Limb (tissue), 2 donors: ENCODE measurements at regions not wholly inside any gene's neighbourhood (a gene's known extent, or its start where the extent isn't known, plus 50 kb on each side); places are given as distances from the start of the nearest gene placed in this dataset.
"Not testable (repeated sequence)": the region's sequence is repeated elsewhere in the genome, so short reads cannot be mapped to it uniquely, and the experiment has no call there.

Source experiments
- DNase-seq, 2 donors: peaks; one replicate each; pipeline ENCODE4 v3.0.0-alpha.2; 2016; ENCODE audit errors: extremely low spot score in 2 of 2

DNA sequence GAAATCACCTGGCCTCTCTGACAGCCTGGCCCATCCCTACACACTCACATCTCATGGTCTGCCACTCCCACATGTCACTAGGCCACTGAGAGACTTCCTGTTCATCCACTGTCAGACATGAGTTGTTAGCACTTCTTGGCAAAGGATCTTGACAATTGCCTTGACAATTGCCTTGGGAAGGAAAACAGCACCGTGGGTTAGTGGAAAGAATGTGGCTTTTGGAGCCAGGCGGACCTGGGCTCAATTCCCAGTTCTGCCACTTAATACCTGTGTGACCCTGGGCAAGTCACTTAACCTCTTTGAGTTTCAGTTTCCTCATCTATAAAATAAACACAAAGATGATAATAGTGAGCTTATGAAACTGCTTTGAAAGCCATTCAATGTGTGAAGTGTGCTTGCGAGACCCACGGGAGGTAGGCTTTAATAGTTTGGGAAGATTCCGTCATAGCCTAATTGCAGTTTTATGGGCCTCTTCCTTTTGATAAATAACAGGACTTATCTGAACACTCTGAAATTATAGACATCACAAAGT is 250.4 kb downstream of the C12orf75 start:
- no peak for DNase-seq

GRCh38 chr12:105581420-105581819 is 250.9 kb downstream of the C12orf75 start:
- no peak for DNase-seq

DNA sequence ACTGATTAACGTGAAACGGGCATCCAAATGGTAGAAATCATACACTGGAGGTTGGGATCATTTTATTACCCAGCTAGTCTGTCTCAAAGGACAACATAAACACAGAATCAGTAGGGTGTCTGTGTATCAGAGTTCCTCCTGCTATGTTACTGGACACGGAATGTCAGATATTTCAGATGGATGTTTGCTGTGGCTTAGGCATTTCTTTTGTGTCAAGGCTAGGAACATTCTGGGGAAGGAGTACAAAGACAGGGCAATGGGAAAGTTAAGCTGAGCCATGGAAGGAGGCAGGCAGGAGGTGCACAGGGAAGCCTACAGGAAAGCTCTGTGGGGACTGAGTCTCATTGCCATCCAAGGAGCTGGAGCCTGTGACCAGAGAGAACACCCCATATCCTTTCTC is 254.6 kb downstream of the C12orf75 start:
- DNase-seq, result no peak

- no peak for DNase-seq
Measured at GRCh38 chr12:105587237-105587636, 256.7 kb downstream of the C12orf75 start.

DNA sequence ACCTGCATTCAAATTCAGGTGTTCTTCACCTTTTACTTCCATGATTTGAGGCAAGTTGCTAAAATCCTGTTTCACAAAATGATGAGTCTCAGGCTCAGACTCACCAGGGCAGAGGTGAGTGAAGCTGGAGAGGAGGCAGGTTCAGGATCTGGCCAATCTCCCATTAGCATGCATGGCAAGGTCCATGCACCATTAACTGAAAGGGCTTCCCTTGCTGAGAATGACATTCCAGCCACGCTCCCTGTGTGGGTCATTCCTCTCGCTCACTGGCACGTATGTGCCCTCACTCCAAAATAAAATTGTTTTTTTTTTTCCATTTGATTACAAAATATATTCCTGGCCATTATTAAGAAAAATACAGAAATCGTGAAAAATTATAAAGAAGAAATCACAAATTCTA is 257.6 kb downstream of the C12orf75 start:
- DNase-seq, result no peak

GRCh38 chr12:105590571-105590970 is 260.1 kb downstream of the C12orf75 start:
- no peak for DNase-seq

- no peak for DNase-seq
Measured at GRCh38 chr12:105595440-105595839, 264.9 kb downstream of the C12orf75 start.

- no peak for DNase-seq
Measured at GRCh38 chr12:105596731-105597130, 266.2 kb downstream of the C12orf75 start.

- no peak for DNase-seq
Measured at GRCh38 chr12:105598031-105598430, 267.5 kb downstream of the C12orf75 start.

GRCh38 chr12:105600911-105601545 is 270.5 kb downstream of the C12orf75 start:
- DNase-seq, result no peak

GRCh38 chr12:105602312-105602711 is 271.8 kb downstream of the C12orf75 start:
- DNase-seq, result not testable (repeated sequence)

DNA sequence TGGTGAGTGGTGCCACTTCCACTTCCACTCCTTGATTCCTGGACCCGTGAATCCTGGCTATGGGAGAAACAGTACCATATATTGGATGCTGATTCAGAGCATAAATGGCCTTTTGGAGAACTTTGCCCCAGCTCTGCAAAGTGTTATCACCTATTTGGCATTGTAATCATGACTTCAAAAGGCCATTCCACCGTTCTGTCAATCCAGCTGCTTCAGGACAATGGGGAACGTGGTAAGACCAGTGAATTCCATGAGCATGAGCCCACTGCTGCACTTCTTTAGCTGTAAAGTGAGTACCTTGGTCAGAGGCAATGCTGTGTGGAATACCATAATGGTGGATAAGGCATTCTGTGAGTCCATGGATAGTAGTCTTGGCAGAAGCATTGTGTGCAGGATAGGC is 273.8 kb downstream of the C12orf75 start:
- not testable (repeated sequence) for DNase-seq

DNA sequence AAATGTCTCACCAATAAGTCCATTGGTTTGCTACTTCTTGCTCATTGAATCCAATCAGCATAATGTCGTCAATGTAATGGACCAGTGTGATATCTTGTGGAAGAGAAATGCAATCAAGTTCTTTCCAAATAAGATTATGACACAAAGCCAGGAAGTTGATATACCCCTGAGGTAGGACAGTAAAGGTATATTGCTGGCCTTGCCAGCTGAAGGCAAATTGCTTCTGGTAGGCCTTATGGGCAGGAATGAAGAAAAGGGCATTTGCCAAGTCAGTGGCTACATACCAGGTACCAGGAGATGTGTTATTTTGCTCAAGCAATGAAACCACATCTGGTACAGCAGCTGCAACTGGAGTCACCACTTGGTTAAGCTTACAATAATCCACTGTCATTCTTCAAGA is 276.1 kb downstream of the C12orf75 start:
- not testable (repeated sequence) for DNase-seq

- DNase-seq, result not testable (repeated sequence)
Measured at GRCh38 chr12:105609001-105609400, 278.5 kb downstream of the C12orf75 start.

DNA sequence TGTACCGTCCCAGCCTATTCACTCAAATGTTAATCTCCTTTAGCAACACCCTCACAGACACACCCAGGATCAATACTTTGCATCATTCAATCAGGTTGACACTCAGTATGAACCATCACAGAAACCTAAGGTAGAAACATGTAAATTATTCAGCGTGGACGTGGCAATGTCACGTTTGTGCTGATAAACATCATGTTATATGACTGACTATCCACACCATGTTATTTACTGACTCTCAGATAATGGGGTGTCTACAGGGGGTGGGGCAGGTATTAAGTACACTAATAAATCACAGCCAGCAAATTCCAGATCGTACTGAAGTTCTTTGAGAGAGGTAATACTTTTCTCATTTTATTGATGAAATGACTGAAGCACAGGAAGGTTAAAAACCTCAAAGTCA is 280.0 kb downstream of the C12orf75 start:
- DNase-seq, result no peak

DNA sequence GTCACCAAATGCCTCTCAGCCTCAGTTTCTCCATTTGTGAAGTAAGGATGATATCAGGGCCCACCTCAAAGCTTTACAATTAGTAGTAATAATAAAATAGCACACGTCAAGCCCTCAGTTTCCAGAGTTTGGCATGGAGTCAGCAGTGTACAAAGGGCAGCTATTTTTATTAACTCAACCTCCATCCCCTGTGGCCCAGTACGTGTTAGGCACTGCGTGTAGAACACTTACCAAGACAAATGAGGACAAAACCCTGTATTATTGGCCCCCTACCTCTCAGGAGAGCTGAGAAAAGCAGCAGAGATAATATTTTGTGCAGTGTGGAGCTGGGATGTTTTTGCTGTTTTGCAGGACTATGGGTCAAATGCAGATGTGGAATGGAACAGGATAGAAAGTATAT is 280.8 kb downstream of the C12orf75 start:
- no peak for DNase-seq

GRCh38 chr12:105613269-105613668 is 282.8 kb downstream of the C12orf75 start:
- no peak for DNase-seq

DNA sequence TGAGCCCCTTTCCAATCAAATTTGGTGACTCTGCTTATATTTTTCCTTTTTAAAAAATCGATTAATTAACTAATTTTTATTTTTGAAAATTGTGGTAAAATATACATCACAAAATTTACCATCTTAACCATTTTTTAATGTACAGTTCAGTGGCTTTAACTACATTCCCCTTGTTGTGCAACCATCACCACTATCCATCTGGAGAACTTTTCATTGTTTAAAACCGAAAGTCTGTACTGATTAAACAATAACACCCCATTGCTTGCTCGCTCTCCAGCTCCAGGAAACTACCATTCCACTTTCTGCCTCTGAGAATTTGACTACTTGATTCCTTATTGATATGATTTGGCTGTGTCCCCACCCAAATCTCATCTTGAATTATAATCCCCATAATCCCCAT is 283.4 kb downstream of the C12orf75 start:
- DNase-seq, result no peak

DNA sequence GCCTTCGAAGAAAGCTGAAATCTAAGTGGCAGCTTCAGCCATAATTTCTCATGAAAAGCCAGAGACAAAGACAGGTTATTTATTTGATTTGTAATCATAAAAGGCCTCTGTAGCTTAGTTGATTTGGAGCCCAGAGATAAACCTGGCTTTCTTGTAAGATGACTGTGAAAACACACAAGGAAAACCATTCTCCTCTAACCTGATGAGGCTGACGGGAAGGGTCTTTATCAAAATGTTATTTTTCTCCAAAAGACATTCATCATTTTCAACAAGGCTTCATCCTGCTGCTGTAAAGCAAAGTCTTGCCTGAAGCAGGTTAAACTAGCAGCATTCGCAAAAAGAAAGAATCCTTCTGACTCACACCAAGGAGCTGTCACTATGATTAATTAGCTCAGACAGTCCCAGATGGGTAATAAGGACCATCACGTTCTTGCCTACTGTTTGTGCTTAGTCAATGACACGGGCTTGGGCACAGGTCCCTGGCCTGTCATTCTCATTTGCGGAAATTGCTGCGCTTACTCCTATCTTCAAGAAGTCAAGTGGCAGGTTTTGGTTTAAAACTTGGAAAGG is 286.6 kb downstream of the C12orf75 start:
- no peak for DNase-seq

DNA sequence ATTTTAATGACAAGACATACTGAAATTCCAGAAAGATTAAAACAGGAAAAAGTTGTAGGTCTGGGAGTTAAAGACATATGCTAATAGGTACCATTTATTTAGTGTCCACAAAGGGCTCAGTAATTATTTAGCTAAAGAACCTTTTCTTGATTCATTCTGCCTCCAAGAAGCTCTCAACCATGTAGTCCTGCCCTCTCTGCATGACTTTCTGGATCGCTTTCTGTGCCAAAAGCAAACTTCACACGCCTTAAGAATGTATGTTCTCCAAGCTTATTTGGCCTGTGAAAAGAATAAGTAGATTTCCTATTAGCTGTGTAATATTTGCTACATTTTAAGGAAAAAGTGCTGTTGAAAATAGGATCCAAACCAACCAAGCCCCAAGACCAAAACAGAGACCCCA is 291.7 kb downstream of the C12orf75 start:
- no peak for DNase-seq

GRCh38 chr12:105622846-105623736 is 292.6 kb downstream of the C12orf75 start:
- no peak for DNase-seq

- DNase-seq, result no peak
Measured at GRCh38 chr12:105626653-105627052, 296.2 kb downstream of the C12orf75 start.
